Nephron progenitor cell (in vitro differentiated cells): ENCODE measurements at regions not wholly inside any gene's neighbourhood (a gene's known extent, or its start where the extent isn't known, plus 50 kb on each side); places are given as distances from the start of the nearest gene placed in this dataset.

Experiments used
- DNase-seq: peaks from one replicate; pipeline ENCODE4 v3.0.0; 2021
- H3K27ac Mint-ChIP-seq: 2 replicates; pipeline ENCODE4 v1.8.0; 2021; ENCODE audit warnings: mild to moderate bottlenecking, moderate library complexity, mixed read lengths
- H3K27me3 Mint-ChIP-seq: 2 replicates; pipeline ENCODE4 v1.8.0; 2021; ENCODE audit warnings: mild to moderate bottlenecking, low read depth, mixed read lengths; ENCODE audit not compliant: poor library complexity
- H3K36me3 Mint-ChIP-seq: 2 replicates; pipeline ENCODE4 v1.8.0; 2021; ENCODE audit warnings: low read depth, mixed read lengths
- H3K4me1 Mint-ChIP-seq: 2 replicates; pipeline ENCODE4 v1.8.0; 2021; ENCODE audit warnings: mixed read lengths
- H3K4me3 Mint-ChIP-seq: 2 replicates; pipeline ENCODE4 v1.8.0; 2021; ENCODE audit warnings: mild to moderate bottlenecking, moderate library complexity, mixed read lengths
- H3K9me3 Mint-ChIP-seq: 2 replicates; pipeline ENCODE4 v1.8.0; 2021; ENCODE audit warnings: mild to moderate bottlenecking, moderate library complexity, mixed read lengths
- TF ChIP-seq, protein P1 (sequence below): fragments of 200-600 bp; sonication (generic); IDR thresholded peaks from 2 replicates; pipeline ENCODE4 v1.5.0; 2021; ENCODE audit warnings: antibody characterized with exemption

DNA sequence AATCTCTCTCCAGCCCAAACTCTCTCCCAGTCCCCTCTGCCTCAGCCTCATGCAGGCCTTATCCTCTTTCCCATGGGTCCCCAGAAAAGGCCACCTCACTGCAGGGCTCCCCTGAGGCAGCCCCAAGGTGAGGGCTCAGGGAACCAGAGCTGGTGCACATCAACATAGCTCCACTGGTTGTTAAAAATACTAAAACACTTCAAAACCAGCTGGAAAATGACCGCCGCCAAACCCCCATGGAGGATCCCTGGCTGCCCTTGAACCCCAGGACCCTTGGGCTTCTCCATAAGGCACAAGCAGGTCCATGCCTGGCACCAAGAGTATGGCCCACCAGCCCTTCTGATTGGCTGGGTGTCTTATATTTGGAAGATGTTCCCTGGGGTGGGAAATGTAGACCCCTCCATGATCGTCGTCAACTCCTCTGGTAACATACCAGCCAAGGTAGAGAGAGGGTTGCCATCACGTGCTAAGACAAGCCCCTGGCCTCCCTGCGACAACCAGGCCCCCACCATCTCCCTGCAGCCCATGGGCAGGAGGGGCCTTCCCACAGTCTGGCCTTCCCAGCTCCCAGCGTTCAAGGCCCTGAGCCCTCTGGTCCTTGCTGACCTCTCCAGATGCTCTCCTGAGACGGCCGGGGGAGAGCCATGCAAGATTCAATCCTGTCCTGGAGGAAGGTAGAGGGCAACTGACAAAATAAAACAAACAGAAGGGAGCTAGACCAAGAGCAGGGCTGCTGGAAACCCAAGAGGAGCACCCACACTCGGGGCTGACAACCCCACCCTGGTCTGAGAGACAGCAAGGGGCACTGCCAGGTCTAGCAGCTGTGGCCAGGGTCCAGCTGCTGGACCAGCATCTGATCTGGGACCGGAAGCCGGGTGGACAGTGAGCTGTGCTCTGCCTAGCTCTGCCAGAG, 132.1 kb upstream of the PRR20G start:
- H3K4me3 Mint-ChIP-seq: no peak overlapping the region
- H3K27me3 Mint-ChIP-seq: peaks cover 14% of the 10 kb centered on the region
- H3K4me1 Mint-ChIP-seq: peaks cover 68% of the 10 kb centered on the region
- H3K36me3 Mint-ChIP-seq: no peaks in the 10 kb centered on the region
- DNase-seq: no peak
- no peaks in the 10 kb centered on the region for H3K9me3 Mint-ChIP-seq
- H3K27ac Mint-ChIP-seq: peak overlapping the region; percentile 35
- TF ChIP-seq, protein P1, sequence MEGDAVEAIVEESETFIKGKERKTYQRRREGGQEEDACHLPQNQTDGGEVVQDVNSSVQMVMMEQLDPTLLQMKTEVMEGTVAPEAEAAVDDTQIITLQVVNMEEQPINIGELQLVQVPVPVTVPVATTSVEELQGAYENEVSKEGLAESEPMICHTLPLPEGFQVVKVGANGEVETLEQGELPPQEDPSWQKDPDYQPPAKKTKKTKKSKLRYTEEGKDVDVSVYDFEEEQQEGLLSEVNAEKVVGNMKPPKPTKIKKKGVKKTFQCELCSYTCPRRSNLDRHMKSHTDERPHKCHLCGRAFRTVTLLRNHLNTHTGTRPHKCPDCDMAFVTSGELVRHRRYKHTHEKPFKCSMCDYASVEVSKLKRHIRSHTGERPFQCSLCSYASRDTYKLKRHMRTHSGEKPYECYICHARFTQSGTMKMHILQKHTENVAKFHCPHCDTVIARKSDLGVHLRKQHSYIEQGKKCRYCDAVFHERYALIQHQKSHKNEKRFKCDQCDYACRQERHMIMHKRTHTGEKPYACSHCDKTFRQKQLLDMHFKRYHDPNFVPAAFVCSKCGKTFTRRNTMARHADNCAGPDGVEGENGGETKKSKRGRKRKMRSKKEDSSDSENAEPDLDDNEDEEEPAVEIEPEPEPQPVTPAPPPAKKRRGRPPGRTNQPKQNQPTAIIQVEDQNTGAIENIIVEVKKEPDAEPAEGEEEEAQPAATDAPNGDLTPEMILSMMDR: no peak

DNA sequence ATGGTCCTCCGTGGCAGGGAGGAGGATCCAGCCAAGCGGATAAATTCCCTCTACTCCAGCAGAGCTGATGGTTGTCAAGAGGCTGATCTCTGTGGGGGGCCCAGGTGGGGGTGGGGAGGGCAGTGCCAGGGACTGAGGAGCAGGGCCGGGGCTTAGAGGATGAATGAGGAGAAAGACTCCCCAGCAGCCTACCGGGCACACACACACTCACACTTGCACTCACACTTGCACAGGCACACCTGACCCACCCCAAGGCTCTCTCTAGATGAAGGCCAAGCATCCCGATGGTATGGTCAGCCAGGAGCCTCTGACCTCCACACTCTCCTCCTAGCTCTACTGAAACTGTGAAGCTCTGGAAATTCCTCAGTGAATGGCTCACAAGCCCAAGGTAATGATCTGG, 131.3 kb upstream of the PRR20G start:
- H3K9me3 Mint-ChIP-seq: no peaks in the 10 kb centered on the region
- TF ChIP-seq, protein P1: no peak
- H3K36me3 Mint-ChIP-seq: no peaks in the 10 kb centered on the region
- H3K27me3 Mint-ChIP-seq: peaks cover 14% of the 10 kb centered on the region
- H3K4me1 Mint-ChIP-seq: peaks cover 61% of the 10 kb centered on the region
- H3K27ac Mint-ChIP-seq: no peak overlapping the region
- H3K4me3 Mint-ChIP-seq: no peak overlapping the region
- DNase-seq: no peak

DNA sequence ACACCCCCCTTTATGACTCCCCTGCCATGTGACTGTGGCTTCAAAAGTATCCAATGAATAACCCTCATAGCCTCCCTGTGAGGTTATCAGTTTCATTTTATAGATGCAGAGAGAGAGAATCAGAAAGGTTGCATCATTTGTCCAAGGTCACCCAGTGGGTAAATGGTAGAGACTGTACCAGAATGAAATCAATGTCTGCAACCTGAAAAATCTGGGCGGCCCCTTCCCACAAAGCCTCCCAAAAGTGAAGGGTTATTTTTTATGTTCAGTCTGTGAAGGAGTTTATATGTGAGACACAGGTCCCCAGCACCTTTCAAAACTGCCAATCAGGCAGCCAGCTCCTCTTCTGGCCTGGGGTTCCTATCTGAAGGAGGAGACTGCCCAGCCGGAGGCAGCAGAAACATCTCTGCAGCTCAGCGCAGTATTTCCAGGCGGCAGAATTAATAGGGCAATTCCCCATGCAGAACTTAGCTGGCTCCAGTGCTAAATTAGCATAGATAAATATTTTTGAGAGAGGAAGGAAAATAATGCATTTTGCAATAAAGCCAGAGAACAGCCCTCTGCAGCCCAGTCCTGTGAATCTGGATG, 130.8 kb upstream of the PRR20G start:
- Mint-ChIP-seq H3K9me3 (no peaks in the 10 kb centered on the region), H3K27me3 (peaks cover 14% of the 10 kb centered on the region), H3K4me3 (no peak overlapping the region), H3K27ac (no peak overlapping the region), H3K36me3 (no peaks in the 10 kb centered on the region), H3K4me1 (peaks cover 56% of the 10 kb centered on the region)
- TF ChIP-seq, protein P1: no peak
- DNase-seq: no peak

DNA sequence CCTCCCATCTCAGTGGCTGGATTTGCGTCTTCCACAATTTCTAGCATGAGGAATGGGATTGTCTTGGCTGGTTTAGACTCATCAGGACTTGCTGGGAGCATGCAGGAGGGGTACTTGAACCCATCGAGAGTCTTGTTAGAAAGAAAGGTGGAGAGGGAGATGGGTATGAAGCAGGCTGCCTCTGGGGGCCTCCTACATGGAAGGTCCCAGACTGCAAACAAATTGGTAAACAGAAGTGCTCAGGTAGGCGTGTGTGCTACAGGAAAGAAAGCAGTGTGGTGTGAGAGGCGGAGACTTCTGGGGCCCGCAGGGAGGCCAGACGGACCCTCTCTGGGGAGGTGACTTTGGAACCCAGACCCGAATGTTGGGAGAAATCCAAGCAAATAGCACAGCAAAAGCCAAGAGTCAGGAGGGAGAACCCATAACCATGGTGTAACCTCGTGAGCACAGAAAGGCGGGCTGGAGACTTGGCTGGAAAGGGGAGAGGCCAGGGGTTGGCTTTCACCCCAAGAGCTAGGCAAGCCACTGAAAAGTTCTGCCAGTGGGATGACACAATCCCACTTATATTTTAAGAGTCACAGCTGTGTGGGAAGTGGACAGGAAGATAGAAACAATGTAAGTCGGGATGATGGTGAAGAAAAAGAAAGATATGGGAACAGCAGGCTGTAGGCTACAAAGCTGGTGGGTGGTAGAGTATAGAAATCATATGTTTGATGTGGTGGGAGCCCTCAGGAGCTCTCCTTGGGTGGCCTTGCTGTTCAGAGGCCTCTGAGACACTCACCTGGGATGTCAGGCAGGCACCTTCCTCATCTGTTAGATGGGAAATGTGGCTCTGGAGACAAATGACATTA, 130.1 kb upstream of the PRR20G start:
- Mint-ChIP-seq H3K27ac (no peak overlapping the region), H3K27me3 (peaks cover 14% of the 10 kb centered on the region), H3K9me3 (no peaks in the 10 kb centered on the region), H3K4me3 (no peak overlapping the region), H3K36me3 (no peaks in the 10 kb centered on the region), H3K4me1 (peaks cover 54% of the 10 kb centered on the region)
- TF ChIP-seq, protein P1: no peak
- no peak for DNase-seq

DNA sequence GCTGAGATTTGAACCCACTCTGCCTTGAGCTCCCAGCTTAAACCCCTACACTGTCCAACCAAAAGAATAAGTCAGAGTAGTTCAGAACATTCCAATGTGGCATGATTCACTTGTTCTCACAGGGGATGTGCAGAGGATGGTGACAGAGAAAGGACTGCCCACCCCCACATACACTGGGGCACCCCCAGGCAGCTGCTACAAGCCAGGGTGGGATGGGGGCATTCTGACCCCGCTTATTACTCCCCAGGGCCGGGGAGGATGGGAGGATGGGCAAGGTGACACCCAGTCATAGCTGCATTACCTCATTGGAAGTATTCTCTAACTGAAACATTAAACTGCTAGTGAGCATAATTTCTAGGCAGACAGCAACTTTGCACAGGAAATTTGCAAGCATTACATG, 126.0 kb upstream of the PRR20G start:
- Mint-ChIP-seq H3K27ac (no peak overlapping the region), H3K4me3 (no peak overlapping the region), H3K4me1 (peaks cover 43% of the 10 kb centered on the region), H3K36me3 (no peaks in the 10 kb centered on the region), H3K27me3 (peaks cover 5% of the 10 kb centered on the region), H3K9me3 (no peaks in the 10 kb centered on the region)
- DNase-seq: no peak
- TF ChIP-seq, protein P1: no peak
